ENCODE measurements at regions not wholly inside any gene's neighbourhood (a gene's known extent, or its start where the extent isn't known, plus 50 kb on each side); places are given as distances from the start of the nearest gene placed in this dataset.

GRCh38 chr4:67204441-67204840 is 340.9 kb downstream of the CENPC start:
- TF ChIP-seq, protein P1, sequence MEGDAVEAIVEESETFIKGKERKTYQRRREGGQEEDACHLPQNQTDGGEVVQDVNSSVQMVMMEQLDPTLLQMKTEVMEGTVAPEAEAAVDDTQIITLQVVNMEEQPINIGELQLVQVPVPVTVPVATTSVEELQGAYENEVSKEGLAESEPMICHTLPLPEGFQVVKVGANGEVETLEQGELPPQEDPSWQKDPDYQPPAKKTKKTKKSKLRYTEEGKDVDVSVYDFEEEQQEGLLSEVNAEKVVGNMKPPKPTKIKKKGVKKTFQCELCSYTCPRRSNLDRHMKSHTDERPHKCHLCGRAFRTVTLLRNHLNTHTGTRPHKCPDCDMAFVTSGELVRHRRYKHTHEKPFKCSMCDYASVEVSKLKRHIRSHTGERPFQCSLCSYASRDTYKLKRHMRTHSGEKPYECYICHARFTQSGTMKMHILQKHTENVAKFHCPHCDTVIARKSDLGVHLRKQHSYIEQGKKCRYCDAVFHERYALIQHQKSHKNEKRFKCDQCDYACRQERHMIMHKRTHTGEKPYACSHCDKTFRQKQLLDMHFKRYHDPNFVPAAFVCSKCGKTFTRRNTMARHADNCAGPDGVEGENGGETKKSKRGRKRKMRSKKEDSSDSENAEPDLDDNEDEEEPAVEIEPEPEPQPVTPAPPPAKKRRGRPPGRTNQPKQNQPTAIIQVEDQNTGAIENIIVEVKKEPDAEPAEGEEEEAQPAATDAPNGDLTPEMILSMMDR (IDR thresholded peaks at IDR 0.05): no peak
- TF ChIP-seq POLR2A (IDR thresholded peaks at IDR 0.05): no peak
